ENCODE measurements at regions not wholly inside any gene's neighbourhood (a gene's known extent, or its start where the extent isn't known, plus 50 kb on each side); places are given as distances from the start of the nearest gene placed in this dataset.

DNA sequence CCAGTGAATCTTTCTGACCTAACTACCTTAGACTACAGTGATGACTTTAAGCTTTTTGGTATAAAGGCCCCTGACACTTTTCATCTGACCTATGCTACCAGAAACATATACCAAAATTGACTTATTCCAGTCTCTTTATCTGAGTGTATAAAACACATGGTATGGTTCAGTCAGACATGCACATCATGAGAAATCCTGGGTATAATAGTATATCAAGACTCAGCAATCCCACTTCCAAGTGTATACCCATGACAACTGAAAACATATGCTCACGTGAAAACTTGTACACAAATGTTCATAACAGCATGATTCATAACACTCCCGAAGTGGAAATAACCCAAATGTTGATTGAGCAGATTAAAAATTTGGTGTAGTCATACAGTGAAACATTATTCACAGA lies 70.0 kb upstream of the RPRM start:
- intact Hi-C loops (cut with DNase I) = no loop called here

DNA sequence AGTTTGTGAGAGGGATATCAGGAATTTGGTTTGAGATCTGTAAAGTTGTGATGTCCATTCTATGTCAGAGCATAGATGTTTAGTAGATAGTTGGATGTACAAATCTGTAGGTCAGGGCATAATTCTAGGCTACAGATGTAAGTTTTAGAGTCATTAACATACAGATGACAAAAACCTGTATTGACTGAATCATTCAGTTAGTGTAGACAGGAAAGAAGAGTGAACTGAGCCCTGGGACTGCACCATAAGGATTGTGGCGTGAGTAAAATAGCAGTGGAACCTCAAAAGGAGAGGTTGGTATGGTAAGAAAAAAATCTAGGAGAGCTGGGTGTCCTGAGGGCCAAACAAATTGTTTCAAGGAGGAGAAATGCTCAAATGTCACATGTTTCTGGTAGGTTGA lies 73.1 kb upstream of the RPRM start:
- ATAC-seq = no peak
- no peak overlapping the region for H3K4me3 ChIP-seq
- intact Hi-C loops (cut with DNase I) = no loop called here
- TF ChIP-seq, protein P1, sequence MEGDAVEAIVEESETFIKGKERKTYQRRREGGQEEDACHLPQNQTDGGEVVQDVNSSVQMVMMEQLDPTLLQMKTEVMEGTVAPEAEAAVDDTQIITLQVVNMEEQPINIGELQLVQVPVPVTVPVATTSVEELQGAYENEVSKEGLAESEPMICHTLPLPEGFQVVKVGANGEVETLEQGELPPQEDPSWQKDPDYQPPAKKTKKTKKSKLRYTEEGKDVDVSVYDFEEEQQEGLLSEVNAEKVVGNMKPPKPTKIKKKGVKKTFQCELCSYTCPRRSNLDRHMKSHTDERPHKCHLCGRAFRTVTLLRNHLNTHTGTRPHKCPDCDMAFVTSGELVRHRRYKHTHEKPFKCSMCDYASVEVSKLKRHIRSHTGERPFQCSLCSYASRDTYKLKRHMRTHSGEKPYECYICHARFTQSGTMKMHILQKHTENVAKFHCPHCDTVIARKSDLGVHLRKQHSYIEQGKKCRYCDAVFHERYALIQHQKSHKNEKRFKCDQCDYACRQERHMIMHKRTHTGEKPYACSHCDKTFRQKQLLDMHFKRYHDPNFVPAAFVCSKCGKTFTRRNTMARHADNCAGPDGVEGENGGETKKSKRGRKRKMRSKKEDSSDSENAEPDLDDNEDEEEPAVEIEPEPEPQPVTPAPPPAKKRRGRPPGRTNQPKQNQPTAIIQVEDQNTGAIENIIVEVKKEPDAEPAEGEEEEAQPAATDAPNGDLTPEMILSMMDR (IDR thresholded peaks at IDR 0.05) = no peak
- no peaks in the 10 kb centered on the region for H3K9me3 ChIP-seq
- no peak overlapping the region for H3K27ac ChIP-seq
- no peaks in the 10 kb centered on the region for H3K4me1 ChIP-seq
- no peaks in the 10 kb centered on the region for H3K27me3 ChIP-seq
- H3K36me3 ChIP-seq = no peaks in the 10 kb centered on the region
- DNase-seq = no peak

More for the DNA sequence above, 70.0 kb upstream of the RPRM start:
- Histone ChIP-seq H3K4me3 (no peak overlapping the region), H3K4me1 (no peaks in the 10 kb centered on the region), H3K36me3 (no peaks in the 10 kb centered on the region), H3K9me3 (no peaks in the 10 kb centered on the region), H3K27ac (no peak overlapping the region), H3K27me3 (no peaks in the 10 kb centered on the region)
- DNase-seq (no peak), ATAC-seq (no peak)
- TF ChIP-seq, protein P1 (IDR thresholded peaks at IDR 0.05) = no peak

GRCh38 chr2:153557211-153557610 lies 78.6 kb upstream of the RPRM start:
- ATAC-seq = no peak

DNA sequence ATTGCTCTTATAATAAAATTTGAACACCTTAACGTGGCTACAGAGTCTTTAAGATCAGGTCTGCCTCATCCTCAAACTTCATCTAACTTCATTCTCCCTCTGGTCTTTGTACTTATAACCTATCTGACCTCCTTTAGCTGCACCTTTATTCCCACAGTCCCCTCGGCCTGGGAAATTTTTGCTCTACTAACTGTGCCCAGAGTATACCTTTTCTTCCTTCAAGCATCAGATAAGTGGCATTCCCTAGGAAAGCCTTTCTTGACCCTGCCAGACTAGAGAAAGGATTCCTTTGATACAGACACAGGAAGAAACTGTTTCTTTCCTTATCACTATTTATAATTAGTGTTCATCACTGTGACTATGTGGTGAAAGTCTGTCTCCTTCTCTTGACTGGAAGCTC lies 79.2 kb upstream of the RPRM start:
- ATAC-seq = no peak
- TF ChIP-seq, protein P1 (IDR thresholded peaks at IDR 0.05) = no peak

More at GRCh38 chr2:153557211-153557610, 78.6 kb upstream of the RPRM start:
- intact Hi-C loops (cut with DNase I) = no loop called here
- Histone ChIP-seq H3K36me3 (no peaks in the 10 kb centered on the region), H3K27me3 (no peaks in the 10 kb centered on the region), H3K4me3 (no peak overlapping the region), H3K9me3 (no peaks in the 10 kb centered on the region), H3K27ac (no peak overlapping the region), H3K4me1 (no peaks in the 10 kb centered on the region)
- TF ChIP-seq, protein P1 (IDR thresholded peaks at IDR 0.05) = no peak
- DNase-seq = no peak

GRCh38 chr2:153558247-153558646 lies 79.7 kb upstream of the RPRM start:
- no peaks in the 10 kb centered on the region for H3K27me3 ChIP-seq
- H3K36me3 ChIP-seq = no peaks in the 10 kb centered on the region
- no peak overlapping the region for H3K4me3 ChIP-seq
- intact Hi-C loops (cut with DNase I) = no loop called here
- no peaks in the 10 kb centered on the region for H3K9me3 ChIP-seq
- no peaks in the 10 kb centered on the region for H3K4me1 ChIP-seq
- TF ChIP-seq, protein P1 (IDR thresholded peaks at IDR 0.05) = no peak
- H3K27ac ChIP-seq = no peak overlapping the region
- DNase-seq (no peak), ATAC-seq (no peak)

More for the DNA sequence above, 79.2 kb upstream of the RPRM start:
- no peaks in the 10 kb centered on the region for H3K27me3 ChIP-seq
- no peak for DNase-seq
- H3K4me1 ChIP-seq = no peaks in the 10 kb centered on the region
- intact Hi-C loops (cut with DNase I) = no loop called here
- no peak overlapping the region for H3K4me3 ChIP-seq
- H3K36me3 ChIP-seq = no peaks in the 10 kb centered on the region
- no peak overlapping the region for H3K27ac ChIP-seq
- H3K9me3 ChIP-seq = no peaks in the 10 kb centered on the region

- Histone ChIP-seq H3K9me3 (no peaks in the 10 kb centered on the region), H3K27ac (no peak overlapping the region), H3K36me3 (no peaks in the 10 kb centered on the region), H3K4me1 (no peaks in the 10 kb centered on the region), H3K27me3 (no peaks in the 10 kb centered on the region), H3K4me3 (no peak overlapping the region)
- intact Hi-C loops (cut with DNase I) = no loop called here
- TF ChIP-seq, protein P1 (IDR thresholded peaks at IDR 0.05) = no peak
- no peak for DNase-seq
- ATAC-seq = no peak
These were observed 88.8 kb upstream of the RPRM start for GRCh38 chr2:153567367-153567766.
